H1 (cell line): ENCODE measurements at regions not wholly inside any gene's neighbourhood (a gene's known extent, or its start where the extent isn't known, plus 50 kb on each side); places are given as distances from the start of the nearest gene placed in this dataset.

ENCODE experiments used
- FOSL1 ChIP-seq: IDR thresholded peaks from 2 replicates; pipeline ENCODE4 v1.6.1; 2011; ENCODE audit warnings: mild to moderate bottlenecking, low read depth, low read length, moderate library complexity; ENCODE audit not compliant: insufficient read depth
- SP2 ChIP-seq: IDR thresholded peaks from 2 replicates; pipeline ENCODE4 v1.6.1; 2012; ENCODE audit warnings: mild to moderate bottlenecking, low read length, inconsistent platforms
- TBP ChIP-seq: IDR thresholded peaks from 2 replicates; pipeline ENCODE4 v1.6.1; 2011; ENCODE audit warnings: low read depth, low read length, improper control_type of control experiment
- TF ChIP-seq, protein P1 (sequence below): IDR thresholded peaks from 2 replicates; pipeline ENCODE4 v1.6.1; 2012; ENCODE audit warnings: inconsistent platforms
- TF ChIP-seq, protein P2 (sequence below): IDR thresholded peaks from 2 replicates; pipeline ENCODE4 v1.6.1; 2011; ENCODE audit warnings: low read length, improper control_type of control experiment

DNA sequence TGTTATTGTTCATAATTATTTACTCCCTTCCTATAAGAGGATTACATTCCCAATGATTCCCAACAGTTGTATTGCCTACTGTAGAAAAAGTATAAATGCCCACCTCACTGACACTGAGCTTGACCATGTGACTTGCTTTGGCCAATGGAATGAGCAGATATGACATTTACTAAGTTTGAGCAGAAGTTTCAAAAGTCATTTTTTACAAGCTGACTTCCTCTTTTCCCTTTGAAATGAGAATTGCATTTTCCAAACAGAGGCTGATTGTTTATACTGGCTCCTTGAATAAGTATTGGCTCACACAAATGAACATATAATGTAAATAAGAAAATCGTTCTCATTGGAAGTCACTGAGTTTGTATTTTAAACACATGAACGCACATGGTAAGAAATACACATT lies 116.4 kb upstream of the LRFN5 start (continued):
- TF ChIP-seq, protein P1, sequence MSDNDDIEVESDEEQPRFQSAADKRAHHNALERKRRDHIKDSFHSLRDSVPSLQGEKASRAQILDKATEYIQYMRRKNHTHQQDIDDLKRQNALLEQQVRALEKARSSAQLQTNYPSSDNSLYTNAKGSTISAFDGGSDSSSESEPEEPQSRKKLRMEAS = no peak
- TF ChIP-seq, protein P2, sequence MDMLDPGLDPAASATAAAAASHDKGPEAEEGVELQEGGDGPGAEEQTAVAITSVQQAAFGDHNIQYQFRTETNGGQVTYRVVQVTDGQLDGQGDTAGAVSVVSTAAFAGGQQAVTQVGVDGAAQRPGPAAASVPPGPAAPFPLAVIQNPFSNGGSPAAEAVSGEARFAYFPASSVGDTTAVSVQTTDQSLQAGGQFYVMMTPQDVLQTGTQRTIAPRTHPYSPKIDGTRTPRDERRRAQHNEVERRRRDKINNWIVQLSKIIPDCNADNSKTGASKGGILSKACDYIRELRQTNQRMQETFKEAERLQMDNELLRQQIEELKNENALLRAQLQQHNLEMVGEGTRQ = no peak
- TF ChIP-seq FOSL1 (no peak), TBP (no peak), SP2 (no peak)
